SU-DHL-6 (cell line): ENCODE measurements at regions not wholly inside any gene's neighbourhood (a gene's known extent, or its start where the extent isn't known, plus 50 kb on each side); places are given as distances from the start of the nearest gene placed in this dataset.

Source experiments
- H2AFZ ChIP-seq: fragments of 200-600 bp; sonication (generic); 2 replicates; pipeline ENCODE4 v1.6.1; 2014; ENCODE audit warnings: low read depth, mild to moderate bottlenecking, moderate library complexity, mixed read lengths, antibody characterized with exemption, low read length; ENCODE audit not compliant: severe bottlenecking
- H3F3A ChIP-seq: fragments of 200-600 bp; shearing (Covaris generic); 2 replicates; pipeline ENCODE4 v1.6.0; 2016; ENCODE audit warnings: antibody characterized with exemption, mild to moderate bottlenecking; ENCODE audit not compliant: insufficient read depth
- H3K27ac ChIP-seq: fragments of 200-600 bp; sonication (generic); 2 replicates; pipeline ENCODE4 v1.5.1; 2016; ENCODE audit warnings: low read depth, mild to moderate bottlenecking, low read length, moderate library complexity, mixed read lengths
- H3K27me3 ChIP-seq: fragments of 200-600 bp; sonication (generic), shearing (Covaris generic); 2 replicates; pipeline ENCODE4 v1.6.0; 2014; ENCODE audit warnings: mild to moderate bottlenecking, low read length
- H3K36me3 ChIP-seq: fragments of 200-600 bp; sonication (generic); 2 replicates; pipeline ENCODE4 v1.6.1; 2014; ENCODE audit warnings: mild to moderate bottlenecking, low read length, mixed read lengths
- H3K4me2 ChIP-seq: fragments of 300-600, 200-600 bp; shearing (Covaris generic), sonication (generic); 2 replicates; pipeline ENCODE4 v1.6.0; 2014; ENCODE audit warnings: low read length, low read depth, mild to moderate bottlenecking; ENCODE audit not compliant: poor library complexity, severe bottlenecking
- H3K4me3 ChIP-seq: fragments of 200-600 bp; sonication (generic); 2 replicates; pipeline ENCODE4 v1.5.1; 2014; ENCODE audit warnings: antibody characterized with exemption, low read length, mild to moderate bottlenecking, mixed read lengths; ENCODE audit not compliant: insufficient read depth, poor library complexity, severe bottlenecking
- H3K79me2 ChIP-seq: fragments of 200-600 bp; sonication (generic); 2 replicates; pipeline ENCODE4 v1.6.1; 2014; ENCODE audit warnings: mild to moderate bottlenecking, low read length, moderate library complexity; ENCODE audit not compliant: insufficient read depth
- H3K9ac ChIP-seq: fragments of 200-600 bp; sonication (generic); 2 replicates; pipeline ENCODE4 v1.7.0; 2014; ENCODE audit warnings: mild to moderate bottlenecking, low read length
- H3K9me2 ChIP-seq: fragments of 200-600 bp; sonication (generic); replicated peaks from 2 replicates; pipeline ENCODE4 v1.6.1; 2014; ENCODE audit warnings: low read length; ENCODE audit not compliant: insufficient read depth
- H3K9me3 ChIP-seq: fragments of 200-600 bp; sonication (generic); 2 replicates; pipeline ENCODE4 v1.6.1; 2014; ENCODE audit warnings: low read length, mixed read lengths; ENCODE audit not compliant: insufficient read depth
- H4K20me1 ChIP-seq: fragments of 200-600 bp; sonication (generic); 2 replicates; pipeline ENCODE4 v1.6.1; 2014; ENCODE audit warnings: low read depth, mild to moderate bottlenecking, antibody characterized with exemption, low read length, moderate library complexity, mixed read lengths
- CTCF ChIP-seq: fragments of 200-600 bp; sonication (generic); IDR thresholded peaks from one replicate; pipeline ENCODE4 v1.5.1; 2017; ENCODE audit warnings: antibody characterized with exemption, mild to moderate bottlenecking, low read length, moderate library complexity; ENCODE audit not compliant: insufficient read depth, poor library complexity, severe bottlenecking
- EZH2phosphoT487 ChIP-seq: fragments of 200-600 bp; sonication (generic), shearing (Covaris generic); conservative IDR thresholded peaks from 2 replicates; pipeline ENCODE4 v1.6.1; 2018; ENCODE audit warnings: mild to moderate bottlenecking, antibody characterized with exemption, low read length, moderate library complexity, mixed read lengths

GRCh38 chr2:7353571-7353970 is 436.4 kb downstream of the RNF144A start:
- no peaks in the 10 kb centered on the region for H3K27me3 ChIP-seq
- H3K9ac ChIP-seq = no peak overlapping the region
- no peaks in the 10 kb centered on the region for H3K36me3 ChIP-seq
- TF ChIP-seq CTCF (no peak), EZH2phosphoT487 (no peak)
- no peak overlapping the region for H3K27ac ChIP-seq
- no peaks in the 10 kb centered on the region for H4K20me1 ChIP-seq
- H3K4me2 ChIP-seq = no peak overlapping the region
- no peaks in the 10 kb centered on the region for H3K9me2 ChIP-seq
- no peaks in the 10 kb centered on the region for H3K9me3 ChIP-seq
- H3K79me2 ChIP-seq = no peaks in the 10 kb centered on the region
- no peaks in the 10 kb centered on the region for H3F3A ChIP-seq
- no peak overlapping the region for H3K4me3 ChIP-seq
- H2AFZ ChIP-seq = no peak overlapping the region

GRCh38 chr2:7355781-7356180 is 438.6 kb downstream of the RNF144A start:
- Histone ChIP-seq H3K4me2 (no peak overlapping the region), H3K9me2 (no peaks in the 10 kb centered on the region), H3K27me3 (no peaks in the 10 kb centered on the region), H2AFZ (no peak overlapping the region), H3K9me3 (no peaks in the 10 kb centered on the region), H4K20me1 (no peaks in the 10 kb centered on the region), H3K27ac (no peak overlapping the region), H3K4me3 (no peak overlapping the region), H3K9ac (no peak overlapping the region), H3K36me3 (no peaks in the 10 kb centered on the region), H3F3A (no peaks in the 10 kb centered on the region), H3K79me2 (no peaks in the 10 kb centered on the region)
- no peak for TF ChIP-seq CTCF
- no peak for TF ChIP-seq EZH2phosphoT487

- Histone ChIP-seq H3K4me2 (no peak overlapping the region), H3K79me2 (no peaks in the 10 kb centered on the region), H3F3A (no peaks in the 10 kb centered on the region), H3K27ac (no peak overlapping the region), H3K9me3 (no peaks in the 10 kb centered on the region), H3K9ac (no peak overlapping the region), H3K36me3 (no peaks in the 10 kb centered on the region), H3K27me3 (no peaks in the 10 kb centered on the region), H3K4me3 (no peak overlapping the region), H3K9me2 (no peaks in the 10 kb centered on the region), H4K20me1 (no peaks in the 10 kb centered on the region), H2AFZ (no peak overlapping the region)
- TF ChIP-seq CTCF = no peak
- TF ChIP-seq EZH2phosphoT487 = no peak
These were observed 439.8 kb downstream of the RNF144A start for GRCh38 chr2:7356909-7357584.

- Histone ChIP-seq H3K27ac (no peak overlapping the region), H3K36me3 (no peaks in the 10 kb centered on the region), H3K4me3 (no peak overlapping the region), H3K9me2 (no peaks in the 10 kb centered on the region), H4K20me1 (no peaks in the 10 kb centered on the region), H3K27me3 (no peaks in the 10 kb centered on the region), H3K79me2 (no peaks in the 10 kb centered on the region), H2AFZ (no peak overlapping the region), H3K9ac (no peak overlapping the region), H3K9me3 (no peaks in the 10 kb centered on the region), H3F3A (no peaks in the 10 kb centered on the region), H3K4me2 (no peak overlapping the region)
- TF ChIP-seq CTCF (no peak), EZH2phosphoT487 (no peak)
These were observed 440.8 kb downstream of the RNF144A start for GRCh38 chr2:7357993-7358392.
